ENCODE measurements at regions not wholly inside any gene's neighbourhood (a gene's known extent, or its start where the extent isn't known, plus 50 kb on each side); places are given as distances from the start of the nearest gene placed in this dataset.

DNA sequence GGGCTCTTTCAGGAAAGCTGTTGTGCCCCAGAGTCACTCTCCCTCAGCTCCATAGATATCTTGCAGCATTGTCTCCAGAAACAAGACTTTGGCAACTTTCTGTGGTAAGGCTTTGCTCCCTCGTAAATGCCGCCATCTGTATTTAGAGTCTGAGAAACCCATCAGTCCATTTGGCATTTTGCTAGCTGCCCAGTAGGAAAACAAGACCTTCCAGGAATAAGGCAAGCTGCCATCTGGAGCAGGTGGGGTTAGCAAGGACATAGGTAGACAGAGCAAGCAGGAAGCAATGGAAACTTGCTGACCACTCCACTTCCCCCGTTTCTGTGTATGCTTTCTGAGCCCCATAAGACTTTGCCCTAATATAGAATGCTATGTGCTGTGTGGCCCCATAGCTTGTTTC is 131.9 kb downstream of the SPATA19 start:
- CTCF ChIA-PET: no interaction called here
- no peak for DNase-seq (ENCODE audit: low read depth, low spot score)
- POLR2A ChIA-PET: no interaction called here
- H3K4me3 ChIP-seq (ENCODE audit: low read depth, low read length): no peak overlapping the region
- peaks cover 78% of the 10 kb centered on the region for H3K9me3 ChIP-seq (ENCODE audit: control insufficient read depth, insufficient read depth, low read length)
- no peaks in the 10 kb centered on the region for H3K27me3 ChIP-seq (ENCODE audit: control insufficient read depth, insufficient read depth, low read length)
- H3K27ac ChIP-seq (ENCODE audit: low read depth, low read length): no peak overlapping the region
- TF ChIP-seq, protein P1, sequence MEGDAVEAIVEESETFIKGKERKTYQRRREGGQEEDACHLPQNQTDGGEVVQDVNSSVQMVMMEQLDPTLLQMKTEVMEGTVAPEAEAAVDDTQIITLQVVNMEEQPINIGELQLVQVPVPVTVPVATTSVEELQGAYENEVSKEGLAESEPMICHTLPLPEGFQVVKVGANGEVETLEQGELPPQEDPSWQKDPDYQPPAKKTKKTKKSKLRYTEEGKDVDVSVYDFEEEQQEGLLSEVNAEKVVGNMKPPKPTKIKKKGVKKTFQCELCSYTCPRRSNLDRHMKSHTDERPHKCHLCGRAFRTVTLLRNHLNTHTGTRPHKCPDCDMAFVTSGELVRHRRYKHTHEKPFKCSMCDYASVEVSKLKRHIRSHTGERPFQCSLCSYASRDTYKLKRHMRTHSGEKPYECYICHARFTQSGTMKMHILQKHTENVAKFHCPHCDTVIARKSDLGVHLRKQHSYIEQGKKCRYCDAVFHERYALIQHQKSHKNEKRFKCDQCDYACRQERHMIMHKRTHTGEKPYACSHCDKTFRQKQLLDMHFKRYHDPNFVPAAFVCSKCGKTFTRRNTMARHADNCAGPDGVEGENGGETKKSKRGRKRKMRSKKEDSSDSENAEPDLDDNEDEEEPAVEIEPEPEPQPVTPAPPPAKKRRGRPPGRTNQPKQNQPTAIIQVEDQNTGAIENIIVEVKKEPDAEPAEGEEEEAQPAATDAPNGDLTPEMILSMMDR (IDR thresholded peaks at IDR 0.05; ENCODE audit: low read depth, low read length): no peak

DNA sequence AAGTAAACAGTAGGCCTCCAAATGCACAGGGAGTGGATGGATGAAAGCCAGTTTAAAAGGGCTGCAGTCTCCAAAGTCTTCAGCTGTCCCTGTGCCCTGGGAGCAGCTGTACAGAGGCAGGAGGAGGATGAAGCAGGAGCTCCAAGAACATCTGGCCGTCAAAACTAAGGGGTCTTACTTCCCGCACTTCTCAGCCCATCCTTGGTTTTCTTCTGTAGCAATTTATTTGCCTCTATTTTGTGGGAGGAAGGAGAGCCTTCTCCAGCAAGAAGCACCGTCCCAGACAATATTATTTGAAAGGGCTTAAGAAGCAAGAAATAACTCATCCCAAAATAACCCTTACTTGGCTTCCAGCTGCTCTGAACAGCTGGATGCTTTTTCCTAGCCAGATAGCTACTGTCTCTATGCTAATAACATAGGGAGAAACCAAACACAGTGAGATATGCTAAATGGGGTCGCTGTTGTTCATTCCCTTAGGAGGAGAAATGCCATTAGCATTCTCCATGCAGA is 133.2 kb downstream of the SPATA19 start:
- H3K27me3 ChIP-seq (ENCODE audit: control insufficient read depth, insufficient read depth, low read length): no peaks in the 10 kb centered on the region
- POLR2A ChIA-PET: no interaction called here
- H3K9me3 ChIP-seq (ENCODE audit: control insufficient read depth, insufficient read depth, low read length): peaks cover 76% of the 10 kb centered on the region
- CTCF ChIA-PET: no interaction called here
- no peak overlapping the region for H3K4me3 ChIP-seq (ENCODE audit: low read depth, low read length)
- DNase-seq (ENCODE audit: low read depth, low spot score): no peak
- no peak overlapping the region for H3K27ac ChIP-seq (ENCODE audit: low read depth, low read length)
- TF ChIP-seq, protein P1 (IDR thresholded peaks at IDR 0.05; ENCODE audit: low read depth, low read length): no peak

DNA sequence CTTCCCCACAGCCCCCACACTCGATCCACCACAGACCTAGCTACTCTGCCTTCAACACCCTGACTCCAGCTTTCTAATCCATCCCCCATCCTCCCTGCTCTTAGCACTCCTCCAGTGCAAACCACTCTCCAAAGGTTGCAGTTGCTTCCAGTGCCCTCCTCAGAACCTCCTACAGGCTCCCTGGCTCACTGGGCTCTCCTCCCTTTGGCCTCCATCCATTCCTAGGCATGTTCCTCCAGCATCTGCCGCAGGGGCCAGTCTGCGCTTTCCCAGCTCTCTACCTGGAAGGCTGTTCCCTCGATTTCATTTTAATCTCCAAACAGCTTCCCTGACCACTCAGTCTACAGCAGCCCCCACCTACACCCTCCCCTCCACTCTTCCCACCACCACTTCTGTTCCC is 133.8 kb downstream of the SPATA19 start:
- POLR2A ChIA-PET: no interaction called here
- H3K27me3 ChIP-seq (ENCODE audit: control insufficient read depth, insufficient read depth, low read length): no peaks in the 10 kb centered on the region
- CTCF ChIA-PET: no interaction called here
- H3K27ac ChIP-seq (ENCODE audit: low read depth, low read length): no peak overlapping the region
- H3K9me3 ChIP-seq (ENCODE audit: control insufficient read depth, insufficient read depth, low read length): peaks cover 76% of the 10 kb centered on the region
- TF ChIP-seq, protein P1 (IDR thresholded peaks at IDR 0.05; ENCODE audit: low read depth, low read length): no peak
- DNase-seq (ENCODE audit: low read depth, low spot score): no peak
- no peak overlapping the region for H3K4me3 ChIP-seq (ENCODE audit: low read depth, low read length)

DNA sequence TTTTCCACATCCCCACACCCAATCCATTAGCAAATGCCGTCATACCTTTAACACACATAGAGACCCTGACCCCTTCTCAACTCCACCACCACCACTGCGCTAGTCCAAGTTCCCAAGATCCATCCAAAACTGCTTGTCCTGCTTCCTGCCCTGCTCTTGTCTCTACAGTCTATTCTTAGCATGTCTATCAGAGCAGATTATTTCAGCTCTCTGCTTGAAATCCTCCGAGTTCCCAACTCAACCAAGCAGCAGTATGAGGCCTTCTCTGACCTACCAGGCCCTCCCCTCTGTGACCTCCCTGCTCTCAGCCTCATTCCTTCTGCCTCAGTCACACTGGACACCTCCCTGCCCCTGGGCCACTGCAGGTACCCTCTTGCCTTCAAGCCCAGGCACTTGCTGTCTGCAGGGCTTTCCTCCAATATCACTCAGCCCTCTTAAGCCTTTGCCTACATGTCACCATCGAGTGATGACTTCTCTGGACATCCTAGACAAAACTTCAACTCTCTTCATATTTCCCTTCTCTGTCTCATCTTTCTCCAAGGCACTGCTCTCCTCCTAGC is 134.6 kb downstream of the SPATA19 start:
- no peak overlapping the region for H3K4me3 ChIP-seq (ENCODE audit: low read depth, low read length)
- no peak for DNase-seq (ENCODE audit: low read depth, low spot score)
- ChIA-PET CTCF (no interaction called here), POLR2A (no interaction called here)
- H3K27ac ChIP-seq (ENCODE audit: low read depth, low read length): no peak overlapping the region
- TF ChIP-seq, protein P1 (IDR thresholded peaks at IDR 0.05; ENCODE audit: low read depth, low read length): no peak
- H3K27me3 ChIP-seq (ENCODE audit: control insufficient read depth, insufficient read depth, low read length): no peaks in the 10 kb centered on the region
- peaks cover 76% of the 10 kb centered on the region for H3K9me3 ChIP-seq (ENCODE audit: control insufficient read depth, insufficient read depth, low read length)

DNA sequence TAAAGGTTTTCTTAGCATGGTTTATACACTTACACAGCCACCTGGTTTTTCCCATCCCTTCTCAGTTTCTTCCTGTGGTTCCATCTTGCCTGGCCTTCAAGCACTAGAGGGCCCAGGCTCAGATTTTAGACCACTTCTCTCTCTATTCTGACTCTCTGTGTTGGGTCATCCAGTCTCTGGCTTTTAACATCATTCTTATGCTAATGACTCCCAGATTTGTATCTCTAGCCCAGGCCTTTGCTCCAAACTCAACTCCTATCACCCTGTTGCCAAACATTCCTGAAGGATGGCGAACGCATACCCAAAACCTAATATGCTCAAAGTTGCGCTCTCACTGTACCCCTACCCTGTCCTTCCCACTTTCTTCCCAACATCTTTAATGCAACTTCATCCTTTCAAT is 135.1 kb downstream of the SPATA19 start:
- H3K9me3 ChIP-seq (ENCODE audit: control insufficient read depth, insufficient read depth, low read length): peaks cover 76% of the 10 kb centered on the region
- CTCF ChIA-PET: no interaction called here
- POLR2A ChIA-PET: no interaction called here

More for the DNA sequence above, 135.1 kb downstream of the SPATA19 start:
- Histone ChIP-seq H3K27me3 (ENCODE audit: control insufficient read depth, insufficient read depth, low read length) (no peaks in the 10 kb centered on the region), H3K27ac (ENCODE audit: low read depth, low read length) (no peak overlapping the region), H3K4me3 (ENCODE audit: low read depth, low read length) (no peak overlapping the region)
- no peak for DNase-seq (ENCODE audit: low read depth, low spot score)
- TF ChIP-seq, protein P1 (IDR thresholded peaks at IDR 0.05; ENCODE audit: low read depth, low read length): no peak
